Prostate gland (tissue), 2 donors: ENCODE measurements at regions not wholly inside any gene's neighbourhood (a gene's known extent, or its start where the extent isn't known, plus 50 kb on each side); places are given as distances from the start of the nearest gene placed in this dataset.

Experiments
- CTCF ChIP-seq, 4 experiments: fragments of 200-600 bp in 2 of 4; fragments of 450-650 bp in 2 of 4; sonication (generic) in 2 of 4; IDR thresholded peaks; 1 replicate in 3 of 4; 2 replicates in 1 of 4; pipeline ENCODE4 v1.5.1; 2016 to 2019; ENCODE audit warnings: antibody characterized with exemption in 4 of 4, mild to moderate bottlenecking in 2 of 4, moderate library complexity in 2 of 4
- POLR2A ChIP-seq: fragments of 450-650 bp; IDR thresholded peaks from one replicate; pipeline ENCODE4 v1.6.1; 2016; ENCODE audit warnings: antibody characterized with exemption, mild to moderate bottlenecking
- POLR2AphosphoS5 ChIP-seq: sonication (generic); formaldehyde crosslinking; IDR thresholded peaks from one replicate; pipeline ENCODE4 v1.6.1; 2017; ENCODE audit warnings: antibody characterized with exemption

GRCh38 chr10:4353059-4353655 is 472.9 kb upstream of the AKR1E2 start:
- TF ChIP-seq CTCF (IDR thresholded peaks at IDR 0.05): no peak
- no peak for TF ChIP-seq POLR2A
- TF ChIP-seq POLR2AphosphoS5: no peak
